ENCODE measurements at regions not wholly inside any gene's neighbourhood (a gene's known extent, or its start where the extent isn't known, plus 50 kb on each side); places are given as distances from the start of the nearest gene placed in this dataset.
A peak's percentile ranks its signal among the peaks of the same experiment; 100 is the strongest.
"Not testable (repeated sequence)": the region's sequence is repeated elsewhere in the genome, so short reads cannot be mapped to it uniquely, and the experiment has no call there.

DNA sequence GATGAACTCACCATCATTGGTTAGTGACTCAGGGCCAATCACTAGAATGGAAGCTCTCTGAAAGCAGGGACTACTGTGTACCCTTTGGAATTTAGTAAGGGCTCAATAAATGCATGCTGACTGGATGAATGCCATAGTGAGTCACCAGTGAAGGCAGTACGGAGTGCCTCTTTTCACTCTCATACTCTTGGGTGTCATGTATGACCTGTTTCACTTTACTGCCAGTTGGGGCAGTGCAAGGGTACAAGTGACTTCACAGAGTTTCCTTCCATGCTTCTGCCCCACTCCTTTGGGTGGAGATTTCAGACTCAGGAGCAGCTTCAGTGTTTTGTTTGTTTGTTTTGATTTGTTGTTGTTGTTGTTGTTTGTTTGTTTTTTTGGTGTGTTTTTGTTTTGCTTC lies 57.7 kb downstream of the SOX3 start:
- DNase-seq (ENCODE audit: low read depth): no peak

- no peak for DNase-seq (ENCODE audit: low read depth)
Observed at GRCh38 chrX:140440876-140441275, 64.0 kb downstream of the SOX3 start.

DNA sequence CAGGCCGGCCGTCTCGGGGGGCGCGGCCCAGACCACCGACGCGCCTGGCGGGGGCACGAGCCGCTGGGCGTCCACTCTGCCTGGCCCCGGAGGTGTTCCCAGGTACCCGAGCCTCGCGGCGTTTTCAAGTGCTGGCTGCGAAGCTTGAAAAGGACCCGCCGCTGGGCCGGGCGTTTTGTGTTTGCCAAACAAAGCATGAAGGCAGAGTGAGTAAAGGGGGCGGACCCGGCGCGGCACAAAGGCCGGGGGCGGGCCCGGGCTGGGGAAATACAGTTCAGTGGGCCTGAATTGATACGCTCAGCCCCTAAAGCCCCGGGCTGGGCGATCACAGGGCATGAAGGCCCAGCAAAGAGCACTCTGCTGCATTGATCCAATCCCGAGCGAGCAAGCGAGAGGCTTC lies 65.4 kb downstream of the SOX3 start:
- no peak for DNase-seq (ENCODE audit: low read depth)

DNA sequence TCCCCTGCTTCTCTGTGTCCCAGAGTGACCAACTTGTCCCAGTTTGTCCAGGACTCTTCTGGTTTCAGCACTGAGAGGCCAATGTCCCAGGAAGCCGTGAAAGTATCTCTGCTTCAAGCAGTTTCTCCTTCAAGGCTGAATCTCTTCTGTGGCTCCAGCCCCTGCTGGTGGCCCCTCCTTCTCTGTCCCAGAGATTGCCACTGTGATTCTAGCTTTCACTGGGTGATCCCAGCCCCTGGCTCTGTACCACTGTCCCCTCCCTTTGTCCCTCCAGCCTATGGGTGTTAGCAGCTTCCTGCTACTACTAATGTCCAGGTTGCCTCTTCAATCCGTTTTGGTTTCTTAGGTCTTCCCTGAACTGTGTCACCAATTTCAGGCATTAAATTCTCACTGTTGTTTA lies 70.5 kb downstream of the SOX3 start:
- DNase-seq (ENCODE audit: low read depth): no peak

GRCh38 chrX:140433582-140433981 lies 71.3 kb downstream of the SOX3 start:
- no peak for DNase-seq (ENCODE audit: low read depth)

- peak; percentile 4 for DNase-seq (ENCODE audit: low read depth)
Observed at GRCh38 chrX:140432346-140433175, 72.3 kb downstream of the SOX3 start.

DNA sequence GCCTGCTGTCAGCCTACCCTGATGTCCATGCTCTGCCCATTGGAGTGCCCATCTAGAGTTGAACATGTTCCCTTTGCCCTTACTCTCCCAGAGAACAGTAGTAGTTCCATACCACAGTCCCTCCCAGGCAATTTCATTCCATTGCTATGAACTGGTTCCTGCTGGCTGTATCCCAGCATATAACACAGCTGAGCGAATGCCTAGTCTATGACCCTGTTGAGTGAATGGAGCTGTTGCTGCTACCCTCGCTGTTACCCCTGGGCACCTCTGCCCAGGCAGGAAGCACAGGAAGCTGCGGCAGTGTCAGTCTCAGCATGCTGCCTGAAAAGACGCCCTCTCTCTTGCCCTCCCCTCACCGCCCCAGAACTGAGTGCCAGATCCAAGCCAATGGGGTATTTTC lies 73.3 kb downstream of the SOX3 start:
- peak; percentile 9 for DNase-seq (ENCODE audit: low read depth)

GRCh38 chrX:140425712-140426395 lies 79.0 kb downstream of the SOX3 start:
- no peak for DNase-seq (ENCODE audit: low read depth)

- no peak for DNase-seq (ENCODE audit: low read depth)
Observed at GRCh38 chrX:140422501-140422900, 82.4 kb downstream of the SOX3 start.

GRCh38 chrX:140402131-140402530 lies 102.7 kb downstream of the SOX3 start:
- DNase-seq (ENCODE audit: low read depth): not testable (repeated sequence)

DNA sequence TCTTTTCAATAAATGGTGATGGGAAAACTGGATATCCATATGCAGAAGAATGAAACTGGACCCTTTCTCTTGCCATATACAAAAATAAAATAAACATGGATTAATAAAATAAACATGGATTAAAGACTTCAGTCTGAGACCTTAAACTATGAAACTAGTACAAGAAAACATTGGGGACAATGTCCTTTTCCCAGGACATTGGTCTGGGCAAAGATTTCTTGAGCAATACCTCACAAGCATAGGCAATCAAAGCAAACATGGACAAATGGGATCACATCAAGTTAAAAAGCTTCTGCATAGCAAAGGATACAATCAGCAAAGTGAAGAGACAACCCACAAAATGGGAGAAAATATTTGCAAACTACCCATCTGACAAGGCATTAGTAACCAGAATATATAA lies 108.5 kb downstream of the SOX3 start:
- DNase-seq (ENCODE audit: low read depth): not testable (repeated sequence)

DNA sequence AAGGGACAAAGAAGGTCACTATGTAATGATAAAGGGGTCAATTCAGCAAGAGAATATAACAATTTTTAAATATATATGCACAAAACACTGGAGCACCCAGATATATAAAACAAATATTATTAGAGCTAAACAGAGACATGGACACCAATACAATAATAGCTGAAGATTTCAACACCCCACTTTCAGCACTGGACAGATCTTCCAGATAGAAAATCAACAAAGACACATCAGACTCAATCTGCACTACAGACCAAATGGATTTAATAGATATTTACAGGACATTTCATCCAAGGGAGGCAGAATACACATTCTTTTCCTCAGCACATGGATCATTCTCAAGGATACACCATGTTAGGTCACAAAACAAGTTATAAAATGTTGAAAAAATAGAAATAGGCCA lies 111.4 kb downstream of the SOX3 start:
- no peak for DNase-seq (ENCODE audit: low read depth)

- no peak for DNase-seq (ENCODE audit: low read depth)
Observed at GRCh38 chrX:140391313-140391712, 113.6 kb downstream of the SOX3 start.

DNA sequence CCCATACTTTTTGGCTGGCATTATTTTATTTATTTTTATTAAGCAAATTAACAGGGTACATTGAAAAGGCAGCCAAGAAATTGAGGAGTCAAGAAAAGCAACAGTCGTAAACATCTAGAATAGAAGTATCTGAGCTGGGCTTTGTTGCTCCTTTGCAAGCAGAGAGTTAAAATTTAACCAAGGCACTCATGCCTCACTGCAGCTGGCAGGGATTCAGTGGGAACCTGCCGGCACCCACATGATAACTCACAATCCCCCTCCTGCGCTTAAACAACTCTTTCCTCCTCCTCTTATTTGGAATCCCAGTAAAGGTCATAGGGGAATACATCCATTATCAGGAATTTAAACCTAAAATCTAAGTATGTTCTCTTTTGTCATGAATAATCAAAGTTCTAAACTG lies 115.5 kb downstream of the SOX3 start:
- DNase-seq (ENCODE audit: low read depth): no peak

GRCh38 chrX:140362861-140363260 lies 142.0 kb downstream of the SOX3 start:
- DNase-seq (ENCODE audit: low read depth): peak; percentile 5

- no peak for DNase-seq (ENCODE audit: low read depth)
Observed at GRCh38 chrX:140360924-140361323, 143.9 kb downstream of the SOX3 start.

DNA sequence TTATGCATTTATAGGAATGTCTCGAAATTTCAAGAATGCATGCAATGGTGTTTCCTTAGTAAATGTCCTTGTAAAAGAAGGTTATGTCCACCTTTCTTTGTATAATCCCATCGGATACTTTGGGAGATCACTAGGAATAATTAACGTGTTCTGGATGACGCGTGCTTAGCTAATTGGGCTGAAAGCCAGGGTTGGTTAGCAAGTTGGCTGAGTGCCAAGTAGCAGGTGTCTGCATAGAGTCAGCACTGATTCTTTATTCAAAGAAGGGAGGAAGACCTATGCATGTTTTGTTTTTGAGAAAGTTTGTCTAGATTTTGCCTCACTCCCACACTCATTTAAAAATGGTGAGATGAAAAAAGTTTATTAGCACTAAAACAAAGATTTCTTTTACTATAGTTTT lies 144.6 kb downstream of the SOX3 start:
- peak; percentile 0 for DNase-seq (ENCODE audit: low read depth)

- no peak for DNase-seq (ENCODE audit: low read depth)
Observed at GRCh38 chrX:140355922-140356321, 148.9 kb downstream of the SOX3 start.

GRCh38 chrX:140355429-140355828 lies 149.4 kb downstream of the SOX3 start:
- DNase-seq (ENCODE audit: low read depth): no peak

GRCh38 chrX:140354431-140355120 lies 150.3 kb downstream of the SOX3 start:
- DNase-seq (ENCODE audit: low read depth): no peak

DNA sequence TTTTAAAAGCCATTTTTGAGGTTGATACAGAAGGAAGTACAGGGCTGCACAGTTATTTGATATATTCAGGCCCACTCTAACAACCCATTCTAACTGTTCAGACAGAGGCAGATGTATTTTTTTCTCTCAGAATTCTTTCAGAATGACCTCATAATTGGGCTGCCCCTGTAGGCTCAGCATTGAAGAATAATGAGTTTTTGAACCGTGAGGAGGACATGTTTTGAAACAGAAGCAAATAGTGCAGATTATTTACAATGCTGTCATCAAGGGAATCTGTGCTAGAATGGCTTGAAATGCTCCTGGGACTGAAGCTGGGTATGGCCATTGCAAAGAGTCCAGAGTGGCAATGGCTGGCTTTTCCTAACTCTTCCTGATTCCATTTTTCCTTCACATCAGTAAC lies 158.1 kb downstream of the SOX3 start:
- peak; percentile 1 for DNase-seq (ENCODE audit: low read depth)

DNA sequence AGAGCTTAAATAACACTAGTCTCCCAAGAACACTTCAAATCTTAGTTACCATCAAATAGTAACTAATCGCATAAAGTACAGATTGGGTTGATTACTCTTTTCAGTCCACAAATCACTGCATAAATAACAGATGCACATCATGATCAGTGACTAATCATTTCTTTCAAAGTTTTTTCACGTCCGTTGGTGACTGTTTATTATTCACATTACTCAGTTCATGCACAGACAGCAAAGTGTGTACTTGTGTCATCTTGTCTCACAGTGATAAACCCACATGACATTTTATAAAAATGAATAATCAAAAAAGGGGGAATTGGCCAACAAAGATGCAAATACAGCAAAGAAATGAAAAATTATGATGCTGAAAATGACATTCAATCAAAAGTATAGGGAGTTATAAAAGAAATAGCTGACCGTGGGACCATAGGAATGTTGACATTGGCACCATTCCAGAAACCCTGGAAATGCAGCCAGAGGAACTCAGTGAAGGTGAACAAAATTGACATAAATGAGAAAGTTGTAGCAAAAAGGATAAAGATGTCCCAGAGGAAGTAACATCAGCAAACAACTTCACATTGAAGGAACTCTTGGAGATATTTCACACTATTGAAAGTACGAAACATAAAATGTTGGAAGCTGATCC lies 161.5 kb downstream of the SOX3 start:
- peak; percentile 1 for DNase-seq (ENCODE audit: low read depth)

Measured in myocyte (in vitro differentiated cells).